Mesodermal cell (in vitro differentiated cells): ENCODE measurements at regions not wholly inside any gene's neighbourhood (a gene's known extent, or its start where the extent isn't known, plus 50 kb on each side); places are given as distances from the start of the nearest gene placed in this dataset.

ENCODE experiments used
- H3K27ac ChIP-seq: 2 replicates; pipeline ENCODE4 v1.7.0; 2013; ENCODE audit warnings: mild to moderate bottlenecking, low read depth, low read length, moderate library complexity; ENCODE audit not compliant: severe bottlenecking
- H3K36me3 ChIP-seq: 2 replicates; pipeline ENCODE4 v1.7.1; 2013; ENCODE audit warnings: mild to moderate bottlenecking, low read length, moderate library complexity; ENCODE audit not compliant: control insufficient read depth, insufficient read depth
- H3K4me1 ChIP-seq: one replicate; pipeline ENCODE4 v1.7.1; 2013; ENCODE audit warnings: mild to moderate bottlenecking, low read length; ENCODE audit not compliant: insufficient read depth, control insufficient read depth, poor library complexity, severe bottlenecking
- H3K4me3 ChIP-seq: 2 replicates; pipeline ENCODE4 v1.7.0; 2013; ENCODE audit warnings: low read length, control low read depth, mild to moderate bottlenecking; ENCODE audit not compliant: insufficient read depth, poor library complexity, severe bottlenecking; ENCODE audit errors: extremely low read depth
- H3K9me3 ChIP-seq: 2 replicates; pipeline ENCODE4 v1.7.1; 2013; ENCODE audit warnings: mild to moderate bottlenecking, low read length, moderate library complexity; ENCODE audit not compliant: control insufficient read depth
- WGBS, 2 experiments: methylation state at CpG; one replicate each; pipeline ENCODE4 v1.1.5; 2013; ENCODE audit warnings: missing lambda C conversion rate in 2 of 2; ENCODE audit not compliant: insufficient coverage in 2 of 2; 5-methylcytosine and 5-hydroxymethylcytosine counted together

GRCh38 chr4:119688446-119688845, 59.8 kb upstream of the PDE5A start:
- no CpG with 5 or more reads among the region's 1 CpG for WGBS, 2 experiments
- H3K4me3 ChIP-seq = no peak overlapping the region

DNA sequence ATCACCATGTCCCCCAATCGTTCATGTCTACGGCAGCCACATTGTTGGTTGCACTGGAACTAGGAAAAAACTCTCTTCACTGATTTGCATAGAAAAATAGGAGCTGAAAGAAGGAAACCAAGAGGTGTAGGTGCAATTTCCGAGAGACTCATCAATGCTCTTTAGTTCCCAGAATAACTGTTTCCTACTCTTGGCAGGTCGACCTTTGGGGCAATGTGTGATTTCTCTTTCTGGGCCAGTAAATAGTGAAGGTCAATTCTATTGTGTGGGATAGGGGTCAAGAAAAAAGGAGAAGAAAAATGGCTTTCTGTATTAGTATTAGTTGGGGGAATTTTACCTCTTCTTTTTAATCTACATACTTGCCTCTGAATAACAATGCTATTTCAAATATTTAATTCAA, 55.9 kb upstream of the PDE5A start:
- Histone ChIP-seq H3K9me3 (no peaks in the 10 kb centered on the region), H3K27ac (no peak overlapping the region), H3K36me3 (no peaks in the 10 kb centered on the region), H3K4me1 (no peaks in the 10 kb centered on the region), H3K4me3 (no peak overlapping the region)
- WGBS, 2 experiments = 100% methylated on average over 1 of the region's 4 CpGs; no CpG with 5 or more reads in 1 of the 2 experiments

More at GRCh38 chr4:119688446-119688845, 59.8 kb upstream of the PDE5A start:
- Histone ChIP-seq H3K36me3 (no peaks in the 10 kb centered on the region), H3K9me3 (peaks cover 9% of the 10 kb centered on the region), H3K27ac (no peak overlapping the region), H3K4me1 (no peaks in the 10 kb centered on the region)

DNA sequence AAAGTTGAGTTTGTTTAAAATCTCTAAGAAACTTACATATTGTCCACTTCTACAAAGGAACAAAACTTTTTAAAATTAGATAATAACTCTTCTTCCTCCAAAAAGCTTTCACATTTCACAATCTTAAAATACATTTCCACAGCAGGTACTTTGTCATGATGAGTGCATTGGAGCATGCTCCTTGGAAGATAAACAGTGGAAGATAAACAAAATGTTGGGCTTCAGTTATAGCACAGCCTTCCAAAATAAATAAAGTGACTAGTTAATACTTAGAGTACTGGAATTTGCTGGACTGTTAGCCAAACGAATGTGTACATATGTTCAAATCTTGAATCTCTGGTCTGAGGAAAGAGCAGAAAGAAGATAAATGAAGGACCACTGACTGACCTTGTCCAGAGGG, 54.9 kb upstream of the PDE5A start:
- Histone ChIP-seq H3K4me3 (no peak overlapping the region), H3K9me3 (no peaks in the 10 kb centered on the region), H3K36me3 (no peaks in the 10 kb centered on the region), H3K27ac (no peak overlapping the region), H3K4me1 (no peaks in the 10 kb centered on the region)
- 90 to 100% methylated on average over 1 of the region's 1 CpG for WGBS, 2 experiments

GRCh38 chr4:119682099-119682498, 53.5 kb upstream of the PDE5A start:
- H3K9me3 ChIP-seq = no peaks in the 10 kb centered on the region
- no peaks in the 10 kb centered on the region for H3K4me1 ChIP-seq
- H3K36me3 ChIP-seq = no peaks in the 10 kb centered on the region
- no peak overlapping the region for H3K4me3 ChIP-seq
- WGBS, 2 experiments = 75 to 100% methylated on average over 2 of the region's 2 CpGs
- no peak overlapping the region for H3K27ac ChIP-seq

DNA sequence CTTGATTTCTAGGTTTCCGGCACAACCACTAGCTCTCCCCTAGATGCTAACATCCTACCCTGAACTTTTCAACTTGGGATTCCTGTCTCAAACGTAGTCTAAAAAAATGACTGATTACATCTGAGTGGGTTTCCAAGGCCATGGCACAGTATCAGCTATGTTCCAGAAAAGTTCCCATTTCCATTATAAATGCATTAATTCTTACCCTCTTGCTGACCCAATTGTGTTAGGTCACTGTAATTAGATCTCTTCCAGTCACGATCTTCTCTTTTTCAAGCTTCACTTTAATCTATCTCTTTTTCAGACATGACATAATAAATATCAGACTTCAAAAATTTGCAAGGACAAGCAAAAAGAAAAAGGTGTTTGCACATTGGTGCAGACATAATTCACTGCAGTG, 50.6 kb upstream of the PDE5A start:
- 50 to 56% methylated on average over 2 to 3 of the region's 3 CpGs for WGBS, 2 experiments
- Histone ChIP-seq H3K4me1 (no peaks in the 10 kb centered on the region), H3K4me3 (no peak overlapping the region), H3K36me3 (no peaks in the 10 kb centered on the region), H3K9me3 (no peaks in the 10 kb centered on the region), H3K27ac (no peak overlapping the region)

DNA sequence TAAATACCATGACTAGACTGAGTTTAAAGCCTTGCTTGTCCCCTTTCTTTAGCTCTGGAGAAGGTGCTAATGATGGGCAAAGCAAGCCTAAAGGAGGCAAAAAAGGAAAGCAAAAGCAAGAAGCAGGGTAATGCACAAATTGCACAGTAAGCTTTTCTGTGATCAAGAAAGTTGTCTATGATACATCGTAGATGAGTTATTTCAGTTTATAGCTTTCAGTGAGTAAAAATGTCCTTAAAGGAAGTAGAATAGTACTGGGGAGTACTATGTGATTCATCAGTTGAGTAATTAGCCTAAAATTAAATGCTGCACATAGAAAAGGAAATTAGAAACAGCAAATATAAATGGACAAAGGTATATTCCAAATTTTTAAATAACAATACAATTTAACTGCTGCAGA, 50.2 kb upstream of the PDE5A start:
- 80 to 88% methylated on average over 1 of the region's 1 CpG for WGBS, 2 experiments
- Histone ChIP-seq H3K4me3 (no peak overlapping the region), H3K4me1 (no peaks in the 10 kb centered on the region), H3K27ac (no peak overlapping the region), H3K9me3 (no peaks in the 10 kb centered on the region), H3K36me3 (no peaks in the 10 kb centered on the region)
